CD4-positive, CD25-positive, alpha-beta regulatory T cell (primary cell): ENCODE measurements at regions not wholly inside any gene's neighbourhood (a gene's known extent, or its start where the extent isn't known, plus 50 kb on each side); places are given as distances from the start of the nearest gene placed in this dataset.
A peak's percentile ranks its signal among the peaks of the same experiment; 100 is the strongest.

Source experiments
- ATAC-seq, 2 donors: fragments of 150-1000 bp; cut with Tn5 transposase; one replicate each; pipeline ENCODE4 v1.10.0; 2021; ENCODE audit warnings: low read depth in 2 of 2, moderate number of reproducible peaks in 2 of 2, moderate library complexity in 1 of 2
- DNase-seq, 3 donors: peaks; one replicate each; pipeline versions ENCODE4 v3.0.0 to v3.0.0-alpha.2; 2012 to 2022; ENCODE audit warnings: mixed read lengths in 1 of 3
- H3K27ac ChIP-seq: one replicate; pipeline ENCODE4 v1.7.0; 2013; ENCODE audit warnings: mild to moderate bottlenecking, low read length; ENCODE audit not compliant: insufficient read depth, poor library complexity, severe bottlenecking
- H3K27me3 ChIP-seq: one replicate; pipeline ENCODE4 v1.7.0; 2013; ENCODE audit warnings: low read length; ENCODE audit not compliant: control insufficient read depth, insufficient read depth
- H3K36me3 ChIP-seq: one replicate; pipeline ENCODE4 v1.7.0; 2013; ENCODE audit warnings: mild to moderate bottlenecking, low read length, moderate library complexity; ENCODE audit not compliant: control insufficient read depth, insufficient read depth
- H3K4me1 ChIP-seq: 2 replicates; pipeline ENCODE4 v1.7.0; 2013; ENCODE audit warnings: mild to moderate bottlenecking, low read length; ENCODE audit not compliant: insufficient read depth, control insufficient read depth, poor library complexity, severe bottlenecking
- H3K4me3 ChIP-seq: one replicate; pipeline ENCODE4 v1.7.0; 2013; ENCODE audit warnings: low read depth, mild to moderate bottlenecking, low read length, moderate library complexity
- H3K9me3 ChIP-seq, 2 experiments: 1 replicate in 1 of 2; 2 replicates in 1 of 2; pipeline ENCODE4 v1.7.0; 2013; ENCODE audit warnings: low read length in 2 of 2, mild to moderate bottlenecking in 1 of 2, moderate library complexity in 1 of 2; ENCODE audit not compliant: control insufficient read depth in 2 of 2
- H3K27ac Mint-ChIP-seq, 3 donors: one replicate each; pipeline ENCODE4 v1.8.0; 2020 to 2022; ENCODE audit warnings: mild to moderate bottlenecking in 3 of 3, mixed read lengths in 3 of 3, moderate library complexity in 2 of 3
- H3K27me3 Mint-ChIP-seq: one replicate; pipeline ENCODE4 v1.8.0; 2022; ENCODE audit warnings: mild to moderate bottlenecking, mixed read lengths
- H3K36me3 Mint-ChIP-seq: one replicate; pipeline ENCODE4 v1.8.0; 2020; ENCODE audit warnings: mixed read lengths
- H3K4me1 Mint-ChIP-seq, 4 donors: one replicate each; pipeline ENCODE4 v1.8.0; 2020 to 2022; ENCODE audit warnings: mixed read lengths in 4 of 4, mild to moderate bottlenecking in 1 of 4
- H3K4me3 Mint-ChIP-seq, 4 donors: one replicate each; pipeline ENCODE4 v1.8.0; 2020 to 2022; ENCODE audit warnings: mild to moderate bottlenecking in 4 of 4, mixed read lengths in 4 of 4, moderate library complexity in 3 of 4
- H3K9me3 Mint-ChIP-seq, 7 donors: one replicate each; pipeline ENCODE4 v1.8.0; 2020 to 2022; ENCODE audit warnings: mixed read lengths in 7 of 7, mild to moderate bottlenecking in 3 of 7, moderate library complexity in 2 of 7

DNA sequence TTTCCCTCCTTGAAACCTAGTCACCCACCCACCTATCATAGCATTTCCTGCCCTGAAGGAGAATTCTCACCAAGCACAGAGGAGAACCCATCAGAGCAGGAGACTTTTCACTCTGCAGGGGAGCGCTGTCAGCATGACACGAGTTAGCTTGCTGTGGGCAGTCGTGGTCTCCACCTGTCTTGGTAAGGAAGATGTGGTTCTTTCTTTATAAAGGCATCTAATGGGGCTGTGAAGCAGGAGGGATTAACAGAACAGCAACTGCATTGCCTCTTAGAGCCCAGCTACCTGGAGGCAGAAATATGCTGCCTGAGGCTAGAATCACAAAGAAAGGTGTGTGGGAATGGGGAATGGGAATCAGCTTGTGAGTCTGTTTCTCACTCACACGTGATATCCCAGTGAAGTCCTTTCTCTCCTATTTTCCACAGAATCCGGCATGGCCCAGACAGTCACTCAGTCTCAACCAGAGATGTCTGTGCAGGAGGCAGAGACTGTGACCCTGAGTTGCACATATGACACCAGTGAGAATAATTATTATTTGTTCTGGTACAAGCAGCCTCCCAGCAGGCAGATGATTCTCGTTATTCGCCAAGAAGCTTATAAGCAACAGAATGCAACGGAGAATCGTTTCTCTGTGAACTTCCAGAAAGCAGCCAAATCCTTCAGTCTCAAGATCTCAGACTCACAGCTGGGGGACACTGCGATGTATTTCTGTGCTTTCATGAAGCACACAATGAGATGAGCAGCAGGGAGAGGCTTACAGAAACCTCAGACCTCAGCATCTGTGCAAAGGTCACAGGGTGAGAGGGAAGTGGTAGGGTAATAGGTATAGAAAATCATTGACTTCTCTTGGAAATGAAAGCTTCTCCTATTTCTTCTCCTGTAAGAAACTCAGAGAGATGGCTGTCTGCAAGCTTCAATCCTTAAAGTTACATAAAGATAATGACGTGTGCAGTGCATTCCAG lies 316.9 kb downstream of the DAD1 start:
- ATAC-seq = no peak
- H3K36me3 Mint-ChIP-seq = no peaks in the 10 kb centered on the region

DNA sequence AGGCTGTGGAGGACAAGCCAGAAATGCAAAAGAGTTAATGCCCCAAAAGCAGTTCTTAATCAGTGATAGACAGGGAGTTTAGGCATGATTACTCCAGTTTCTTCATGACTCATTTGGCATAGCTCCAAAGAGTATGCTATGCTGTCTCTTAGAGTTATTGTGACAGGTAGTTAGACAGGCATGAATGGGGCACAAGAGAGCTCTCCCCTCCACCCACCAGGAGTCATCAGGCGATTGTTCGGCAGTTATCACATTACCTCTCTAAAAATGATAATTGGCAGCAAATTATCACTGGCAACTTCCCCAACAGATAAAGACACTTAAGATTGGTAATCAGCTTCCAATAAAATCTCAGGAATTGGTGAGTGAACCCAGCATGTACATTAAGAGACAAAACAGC lies 320.1 kb downstream of the DAD1 start:
- H3K4me1 Mint-ChIP-seq = peaks cover 0 to 8% (median 3%) of the 10 kb centered on the region in 4 donors
- H3K36me3 ChIP-seq = no peaks in the 10 kb centered on the region

More for the DNA sequence above, 316.9 kb downstream of the DAD1 start:
- DNase-seq = no peak
- no peaks in the 10 kb centered on the region for H3K27me3 ChIP-seq
- no peak overlapping the region for H3K27ac ChIP-seq
- no peaks in the 10 kb centered on the region for H3K4me1 ChIP-seq
- H3K9me3 ChIP-seq = no peaks in the 10 kb centered on the region
- Mint-ChIP-seq H3K27me3 (no peaks in the 10 kb centered on the region), H3K4me3 (peak overlapping the region in 3 of 4 donors; percentile 28 to 70 (median 57)), H3K27ac (no peak overlapping the region), H3K9me3 (no peaks in the 10 kb centered on the region), H3K4me1 (peaks cover 0 to 6% (median 2%) of the 10 kb centered on the region in 4 donors)
- H3K4me3 ChIP-seq = no peak overlapping the region
- H3K36me3 ChIP-seq = no peaks in the 10 kb centered on the region

DNA sequence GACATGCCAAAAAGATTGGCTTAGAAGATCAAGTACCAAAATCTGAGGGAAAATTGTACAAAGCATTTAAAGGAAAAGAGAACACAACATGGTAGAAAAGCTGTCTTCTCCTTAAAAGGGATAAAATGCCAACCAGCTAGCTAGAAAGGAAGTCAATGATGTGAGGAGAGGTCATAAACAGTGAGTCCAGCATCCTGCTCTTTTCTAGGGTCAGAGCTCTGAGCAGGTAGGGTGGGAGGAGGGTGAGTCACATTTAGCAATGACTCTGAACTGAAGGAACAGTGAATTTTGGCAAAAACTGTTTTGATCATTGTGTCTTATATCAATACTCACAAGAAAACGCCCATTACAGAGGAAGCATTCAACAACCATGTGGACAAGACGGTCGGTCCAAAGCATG lies 322.3 kb downstream of the DAD1 start:
- H3K4me3 Mint-ChIP-seq = peak overlapping the region in 3 of 4 donors; percentile 11 to 63 (median 46)

More for the DNA sequence above, 320.1 kb downstream of the DAD1 start:
- Histone ChIP-seq H3K4me1 (no peaks in the 10 kb centered on the region), H3K9me3 (no peaks in the 10 kb centered on the region), H3K27me3 (no peaks in the 10 kb centered on the region), H3K4me3 (peak overlapping the region; percentile 13), H3K27ac (peak overlapping the region; percentile 51)
- Mint-ChIP-seq H3K9me3 (no peaks in the 10 kb centered on the region), H3K27ac (peak overlapping the region; percentile 38 to 71 (median 46)), H3K4me3 (peak overlapping the region; percentile 74 to 87 (median 80)), H3K36me3 (no peaks in the 10 kb centered on the region), H3K27me3 (no peaks in the 10 kb centered on the region)
- ATAC-seq = no peak
- peak in 1 of 3 donors; percentile 26 for DNase-seq

DNA sequence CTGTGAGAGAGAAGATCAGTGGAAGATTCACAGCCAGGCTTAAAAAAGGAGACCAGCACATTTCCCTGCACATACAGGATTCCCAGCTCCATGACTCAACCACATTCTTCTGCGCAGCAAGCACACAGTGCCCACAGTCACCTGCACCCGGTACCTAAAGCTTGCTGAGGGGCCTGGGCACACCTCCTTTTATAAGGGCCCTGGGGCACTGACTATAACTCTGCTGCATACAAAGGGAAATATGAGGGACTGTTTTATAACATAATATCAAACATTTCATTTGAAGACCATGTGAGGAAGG lies 322.9 kb downstream of the DAD1 start:
- Mint-ChIP-seq H3K4me1 (peaks cover 0 to 8% (median 3%) of the 10 kb centered on the region in 4 donors), H3K36me3 (no peaks in the 10 kb centered on the region), H3K27ac (peak overlapping the region in 2 of 3 donors; percentile 56 to 86), H3K4me3 (peak overlapping the region in 1 of 4 donors; percentile 73), H3K27me3 (no peaks in the 10 kb centered on the region), H3K9me3 (peaks cover 0 to 1% (median 0%) of the 10 kb centered on the region in 7 donors)
- Histone ChIP-seq H3K4me1 (no peaks in the 10 kb centered on the region), H3K4me3 (no peak overlapping the region), H3K27me3 (no peaks in the 10 kb centered on the region), H3K36me3 (no peaks in the 10 kb centered on the region), H3K9me3 (no peaks in the 10 kb centered on the region), H3K27ac (no peak overlapping the region)
- ATAC-seq (no peak), DNase-seq (no peak)

More for the DNA sequence above, 322.3 kb downstream of the DAD1 start:
- Histone ChIP-seq H3K27me3 (no peaks in the 10 kb centered on the region), H3K9me3 (no peaks in the 10 kb centered on the region), H3K4me3 (no peak overlapping the region), H3K4me1 (no peaks in the 10 kb centered on the region), H3K36me3 (no peaks in the 10 kb centered on the region), H3K27ac (no peak overlapping the region)
- Mint-ChIP-seq H3K36me3 (no peaks in the 10 kb centered on the region), H3K27ac (peak overlapping the region in 1 of 3 donors; percentile 15), H3K4me1 (peaks cover 0 to 8% (median 3%) of the 10 kb centered on the region in 4 donors), H3K27me3 (no peaks in the 10 kb centered on the region), H3K9me3 (peaks cover 0 to 1% (median 0%) of the 10 kb centered on the region in 7 donors)
- DNase-seq = no peak
- ATAC-seq = no peak

DNA sequence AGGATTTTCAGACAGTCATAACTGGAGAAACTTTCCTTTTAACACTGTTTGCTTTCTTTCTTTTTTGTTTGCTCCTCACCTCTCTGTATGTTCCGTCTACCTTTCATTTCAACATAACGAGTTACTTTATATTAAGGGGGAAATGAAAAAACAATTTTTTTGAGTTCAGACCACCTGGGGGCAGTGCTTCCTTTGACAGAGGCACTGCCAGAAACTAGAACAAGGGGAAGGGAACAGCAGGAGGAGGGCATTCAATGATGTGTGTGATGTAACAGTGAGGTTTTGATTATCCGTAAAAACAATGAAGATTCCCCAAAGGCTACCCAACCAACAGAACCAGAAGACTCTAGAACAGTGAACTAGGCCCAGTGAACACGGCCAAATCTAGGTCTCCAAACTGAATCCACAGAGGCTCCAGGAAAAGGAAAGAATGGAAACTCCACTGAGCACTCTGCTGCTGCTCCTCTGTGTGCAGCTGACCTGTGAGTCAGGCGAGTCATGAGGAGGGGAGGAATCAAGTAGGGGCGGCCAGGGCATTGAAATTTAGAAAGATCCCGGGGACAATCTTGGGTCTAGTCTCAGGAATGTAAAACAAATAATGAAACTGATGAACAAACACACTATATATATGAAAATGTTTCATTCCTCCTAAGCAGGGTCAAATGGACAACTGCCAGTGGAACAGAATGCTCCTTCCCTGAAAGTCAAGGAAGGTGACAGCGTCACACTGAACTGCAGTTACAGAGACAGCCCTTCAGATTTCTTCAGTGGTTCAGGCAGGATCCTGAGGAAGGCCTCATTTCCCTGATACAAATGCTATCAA lies 323.5 kb downstream of the DAD1 start:
- ATAC-seq = no peak
- Mint-ChIP-seq H3K36me3 (no peaks in the 10 kb centered on the region), H3K4me3 (peak overlapping the region; percentile 41 to 73 (median 60)), H3K4me1 (peaks cover 0 to 8% (median 3%) of the 10 kb centered on the region in 4 donors), H3K27me3 (no peaks in the 10 kb centered on the region), H3K27ac (peak overlapping the region in 2 of 3 donors; percentile 64 to 86), H3K9me3 (peaks cover 0 to 1% (median 0%) of the 10 kb centered on the region in 7 donors)
- no peak overlapping the region for H3K4me3 ChIP-seq
- no peaks in the 10 kb centered on the region for H3K9me3 ChIP-seq
- DNase-seq = no peak
- H3K36me3 ChIP-seq = no peaks in the 10 kb centered on the region
- H3K27me3 ChIP-seq = no peaks in the 10 kb centered on the region
- no peak overlapping the region for H3K27ac ChIP-seq
- no peaks in the 10 kb centered on the region for H3K4me1 ChIP-seq

DNA sequence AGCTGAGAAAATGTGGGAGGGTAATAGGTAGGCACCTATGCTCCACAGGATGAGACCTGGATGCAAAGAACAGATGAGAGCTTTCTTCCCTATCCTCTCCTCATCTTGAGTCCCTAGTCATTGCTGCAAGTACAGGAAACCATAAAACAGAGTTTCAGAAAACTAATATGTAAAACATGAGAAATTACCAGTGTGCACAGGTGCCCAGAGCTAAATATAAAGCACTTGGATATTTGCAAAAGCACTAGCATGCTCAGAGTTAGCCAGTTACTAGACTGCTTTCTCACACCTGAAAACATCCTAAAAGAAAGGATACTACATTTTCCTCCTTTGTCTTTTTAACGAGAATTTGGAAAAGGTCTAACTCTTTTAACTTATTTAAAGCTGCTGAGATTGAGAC lies 324.3 kb downstream of the DAD1 start:
- Mint-ChIP-seq H3K9me3 (peaks cover 0 to 1% (median 0%) of the 10 kb centered on the region in 7 donors), H3K27ac (peak overlapping the region in 1 of 3 donors; percentile 64), H3K27me3 (no peaks in the 10 kb centered on the region), H3K4me3 (no peak overlapping the region), H3K36me3 (no peaks in the 10 kb centered on the region), H3K4me1 (peaks cover 0 to 8% (median 3%) of the 10 kb centered on the region in 4 donors)
- no peaks in the 10 kb centered on the region for H3K27me3 ChIP-seq
- no peak overlapping the region for H3K27ac ChIP-seq
- H3K4me3 ChIP-seq = no peak overlapping the region
- no peak for ATAC-seq
- no peaks in the 10 kb centered on the region for H3K9me3 ChIP-seq
- DNase-seq = no peak
- no peaks in the 10 kb centered on the region for H3K4me1 ChIP-seq
- H3K36me3 ChIP-seq = no peaks in the 10 kb centered on the region

DNA sequence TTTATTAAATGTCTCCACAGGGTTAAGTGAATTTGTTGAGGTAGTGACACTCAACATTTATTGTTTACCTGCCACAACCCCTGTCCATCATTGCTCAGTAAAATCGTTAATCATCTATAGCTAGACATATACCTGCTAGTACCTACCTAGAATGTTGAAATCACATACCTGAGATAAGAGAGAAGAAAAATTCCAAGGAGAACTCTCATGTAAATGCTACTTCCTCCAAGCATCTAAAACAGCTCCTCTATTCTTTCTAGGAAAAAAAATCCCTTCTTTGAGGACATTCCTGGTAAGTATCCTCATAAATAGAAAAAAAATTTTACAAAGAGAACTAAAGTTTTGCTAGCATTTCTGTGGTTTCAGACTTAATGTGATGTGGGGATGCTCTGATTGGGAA lies 325.1 kb downstream of the DAD1 start:
- Mint-ChIP-seq H3K4me1 (peaks cover 0 to 8% (median 3%) of the 10 kb centered on the region in 4 donors), H3K9me3 (peaks cover 0 to 1% (median 0%) of the 10 kb centered on the region in 7 donors), H3K27me3 (no peaks in the 10 kb centered on the region), H3K36me3 (no peaks in the 10 kb centered on the region), H3K27ac (no peak overlapping the region), H3K4me3 (no peak overlapping the region)
- H3K9me3 ChIP-seq = no peaks in the 10 kb centered on the region
- H3K27me3 ChIP-seq = no peaks in the 10 kb centered on the region
- H3K4me3 ChIP-seq = no peak overlapping the region
- H3K4me1 ChIP-seq = no peaks in the 10 kb centered on the region
- ATAC-seq (no peak), DNase-seq (no peak)
- no peaks in the 10 kb centered on the region for H3K36me3 ChIP-seq
- H3K27ac ChIP-seq = no peak overlapping the region
